Stimulated activated CD4-positive, alpha-beta T cell treated with anti-CD3 and anti-CD28 coated beads, Interleukin-12 subunit alpha, Interleukin-12 subunit beta, amount 100 ng/mL, for 48 hours (primary cell): ENCODE measurements at regions not wholly inside any gene's neighbourhood (a gene's known extent, or its start where the extent isn't known, plus 50 kb on each side); places are given as distances from the start of the nearest gene placed in this dataset.

ENCODE experiments used
- DNase-seq, 3 donors: peaks; one replicate each; pipeline ENCODE4 v3.0.0-alpha.2; 2020; ENCODE audit warnings: low read depth in 2 of 3, low spot score in 1 of 3

DNA sequence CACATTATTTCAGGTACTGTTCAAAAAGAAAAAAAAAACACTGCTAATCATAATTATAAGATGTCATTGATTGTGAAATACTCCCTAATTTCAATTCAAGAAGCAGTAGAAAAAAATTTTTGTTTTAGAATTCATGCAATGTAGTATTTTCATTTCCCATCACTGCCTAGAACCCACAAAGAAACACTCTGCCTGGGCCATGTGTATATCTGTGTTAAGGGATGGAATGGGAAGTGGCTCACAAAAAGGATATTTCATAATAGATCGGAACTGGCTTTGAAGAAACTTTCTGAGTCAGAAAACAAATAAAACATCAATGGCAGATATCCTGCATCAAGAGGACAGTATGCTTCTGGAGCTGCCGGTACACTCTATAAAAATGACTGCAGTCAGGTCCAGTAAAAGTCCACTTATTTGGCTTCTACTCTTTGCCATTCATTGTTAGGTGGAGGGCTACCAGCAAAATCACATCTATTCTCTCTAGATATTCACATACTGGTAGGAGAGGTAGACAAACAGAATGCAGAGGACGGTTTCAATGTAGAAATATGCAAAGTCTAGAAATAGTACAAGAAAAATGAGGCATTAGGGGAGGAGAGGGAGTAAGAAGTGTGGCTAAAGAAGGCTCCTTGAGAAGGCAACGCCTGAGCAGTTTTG, 135.0 kb upstream of the TNFAIP3 start:
- DNase-seq, result no peak

DNA sequence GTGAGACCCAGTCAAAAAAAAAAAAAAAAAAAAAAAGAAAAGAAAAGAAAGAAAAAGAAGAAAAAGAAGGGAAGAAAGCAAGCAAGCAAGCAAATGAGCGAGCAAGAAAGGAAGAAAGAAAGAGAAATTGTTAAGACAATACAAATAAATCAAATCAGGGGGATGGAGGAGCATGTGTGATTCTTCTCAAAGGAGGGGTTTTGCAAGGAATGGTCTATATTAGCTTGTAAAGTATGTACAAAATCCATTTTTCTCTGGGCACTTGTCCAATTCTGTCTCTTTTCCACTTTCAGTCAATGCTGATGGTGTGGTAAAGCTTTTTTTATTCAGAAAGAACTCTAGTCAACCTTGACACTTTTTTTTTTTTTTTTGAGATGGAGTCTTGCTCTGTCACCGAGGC, 133.7 kb upstream of the TNFAIP3 start:
- no peak for DNase-seq

DNA sequence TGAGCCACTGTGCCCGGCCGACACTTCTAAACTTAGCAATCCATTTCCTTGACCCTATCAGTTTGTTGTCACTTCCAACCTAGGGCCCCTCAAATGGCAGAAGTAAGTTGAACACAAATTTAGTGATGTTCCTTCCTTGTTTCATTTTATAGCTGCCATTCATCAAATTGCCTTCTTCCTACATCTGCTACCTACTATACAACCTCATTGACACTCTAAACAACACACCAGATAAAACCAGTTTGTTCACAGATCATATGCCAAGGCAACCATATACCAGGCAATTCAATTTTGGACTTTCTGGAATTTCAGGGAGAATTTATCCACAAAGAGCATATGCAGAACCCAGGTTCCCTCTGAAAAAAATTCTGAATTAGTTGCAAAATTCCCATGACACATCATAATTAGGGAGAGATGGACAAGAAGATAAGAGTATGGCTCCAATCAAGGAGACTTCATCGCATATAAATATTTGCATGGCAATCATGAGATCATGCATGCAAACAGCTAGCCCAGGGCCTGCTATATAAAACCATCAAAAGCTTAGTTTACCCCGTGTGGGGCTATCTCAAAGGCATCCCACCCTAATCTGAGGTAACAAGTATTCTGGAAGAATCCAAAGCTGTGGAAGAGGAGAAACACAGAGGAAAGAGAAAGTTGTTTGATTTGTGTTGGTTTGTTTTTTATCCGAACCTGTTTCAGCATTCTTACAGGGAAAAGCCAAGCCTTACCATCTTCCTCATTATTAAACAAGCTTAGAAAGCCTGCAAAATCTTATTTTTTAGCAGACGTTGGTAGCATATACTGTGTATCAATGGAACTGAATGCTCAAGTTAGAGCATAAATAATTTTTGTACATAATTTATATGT, 132.8 kb upstream of the TNFAIP3 start:
- no peak for DNase-seq

DNA sequence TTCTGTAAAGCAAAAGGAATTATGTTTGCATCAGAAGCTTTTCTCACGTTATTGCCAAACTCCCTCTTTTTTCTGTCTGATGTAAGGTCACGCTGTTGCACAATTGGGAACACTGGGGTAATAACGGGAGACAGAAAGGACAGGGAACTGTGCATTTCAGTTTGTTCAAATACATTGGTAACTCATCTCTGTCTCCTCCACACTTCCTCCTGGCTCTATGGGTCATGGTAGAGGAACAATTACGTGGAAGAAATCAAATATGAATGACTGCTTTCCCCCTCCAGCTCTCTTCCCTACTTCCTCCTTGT, 132.2 kb upstream of the TNFAIP3 start:
- DNase-seq, result no peak

DNA sequence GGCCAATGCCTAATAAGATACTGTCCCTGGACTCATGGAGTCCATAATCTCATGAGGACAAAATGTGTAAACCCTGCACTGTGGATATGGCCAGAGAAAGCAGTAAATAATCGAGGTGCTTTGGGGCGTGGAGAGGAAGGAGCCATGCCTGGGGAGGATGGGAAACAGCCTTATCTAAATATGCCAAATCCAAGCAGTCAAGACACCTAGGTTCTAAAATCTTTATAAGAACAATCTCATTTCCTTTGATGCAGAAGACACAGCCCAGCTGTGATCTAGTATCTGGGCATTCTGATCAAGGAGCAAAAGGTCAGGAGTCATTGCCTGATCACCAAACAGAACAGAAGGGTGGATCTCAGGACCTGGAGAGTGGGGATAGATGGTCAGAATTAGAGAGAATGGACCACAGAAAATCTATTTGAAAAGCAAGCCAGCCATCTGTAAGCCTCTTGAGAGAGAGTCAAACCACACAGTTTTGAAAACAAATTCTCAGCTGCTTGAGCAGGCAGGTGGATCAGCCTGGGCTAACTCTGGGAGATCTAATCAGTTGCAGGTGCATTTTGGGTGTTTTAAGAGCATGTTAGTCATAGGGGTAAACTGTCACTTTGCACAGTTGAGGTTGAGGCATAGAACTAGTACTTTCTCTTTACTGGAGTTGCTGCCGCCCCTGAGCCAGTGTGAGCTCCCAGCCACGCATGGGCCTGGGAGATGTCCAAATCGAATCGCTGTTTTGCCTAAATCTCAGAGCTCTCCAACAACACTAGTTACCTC, 130.8 kb upstream of the TNFAIP3 start:
- DNase-seq, result no peak

DNA sequence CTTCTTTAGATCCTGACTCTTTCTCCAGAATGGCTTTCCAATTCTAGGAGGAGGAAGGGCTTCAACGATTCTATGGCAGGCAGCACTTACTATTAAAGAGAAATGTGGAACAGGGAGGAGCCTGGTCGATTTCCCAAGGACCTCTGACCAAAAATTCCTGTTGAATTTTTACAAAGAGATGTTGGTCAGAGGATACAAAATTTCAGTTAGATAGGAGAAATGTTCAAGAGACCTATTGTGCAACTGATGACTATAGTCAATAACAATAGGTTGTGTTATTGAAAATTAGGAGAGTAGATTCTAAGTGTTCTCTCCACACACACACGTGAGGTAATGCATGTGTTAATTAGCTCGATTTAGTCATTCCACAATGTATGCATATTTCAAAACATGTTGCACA, 130.1 kb upstream of the TNFAIP3 start:
- DNase-seq, result no peak

DNA sequence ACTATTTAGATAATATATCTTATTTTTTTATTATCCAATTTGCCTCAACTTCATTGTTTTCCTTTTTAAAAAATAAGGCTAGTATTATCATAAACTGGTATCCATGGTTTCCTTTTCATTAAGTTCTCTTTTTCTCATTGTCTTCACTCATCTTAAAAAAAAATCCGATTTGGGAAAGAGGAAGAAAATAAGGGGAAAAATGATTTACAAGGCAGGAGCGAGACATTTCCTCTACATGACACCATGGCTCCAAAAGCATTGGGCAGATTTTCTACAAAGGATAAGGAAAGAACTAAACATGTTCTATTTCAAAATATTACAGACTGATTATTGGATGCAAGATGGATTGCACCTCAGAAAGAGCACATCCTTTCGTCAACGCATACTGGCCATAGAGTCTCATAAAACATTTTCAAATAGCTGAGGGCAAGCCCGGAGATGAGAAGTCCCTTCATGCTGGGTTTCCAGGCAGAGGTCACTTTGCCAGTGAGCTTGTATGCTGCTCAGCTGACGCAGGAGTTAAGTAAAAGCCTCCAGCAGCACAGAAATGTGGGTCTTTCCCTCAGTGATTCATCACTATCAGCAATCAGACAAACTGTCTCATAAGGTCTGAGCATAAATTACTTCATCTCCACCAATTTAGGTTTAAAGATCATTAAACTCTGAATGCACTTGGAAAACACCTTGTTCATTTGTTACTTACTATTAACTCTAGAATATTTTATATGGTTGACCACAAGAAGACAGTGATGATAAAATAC, 129.0 kb upstream of the TNFAIP3 start:
- DNase-seq, result no peak

DNA sequence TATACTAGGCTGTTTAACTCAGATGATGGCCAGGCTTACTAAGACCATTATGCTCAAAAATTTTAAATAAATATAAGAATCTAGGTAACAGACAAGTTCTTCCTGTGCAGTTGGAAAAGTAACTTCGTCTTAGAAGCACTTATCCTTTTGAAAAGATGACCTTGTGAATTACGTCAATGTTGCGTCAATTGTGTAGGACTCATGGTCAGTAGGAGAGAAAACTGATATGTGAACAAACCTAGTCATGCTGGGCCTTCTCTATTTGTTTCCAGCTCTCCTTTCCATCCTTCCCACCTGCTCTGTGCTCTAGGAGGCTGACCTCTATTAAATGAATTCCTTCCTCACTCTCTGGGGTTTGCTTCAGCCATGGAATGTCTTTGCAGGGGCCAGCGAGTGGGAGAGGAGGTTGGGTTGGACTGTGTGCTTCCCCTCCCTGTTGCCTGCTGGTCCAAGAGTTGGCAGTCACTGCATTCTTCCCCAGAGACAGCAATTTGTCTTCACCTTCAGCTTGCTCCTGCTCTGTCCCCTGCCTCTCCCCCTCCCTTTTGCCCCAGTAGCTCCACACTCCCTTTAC, 128.0 kb upstream of the TNFAIP3 start:
- DNase-seq, result no peak

DNA sequence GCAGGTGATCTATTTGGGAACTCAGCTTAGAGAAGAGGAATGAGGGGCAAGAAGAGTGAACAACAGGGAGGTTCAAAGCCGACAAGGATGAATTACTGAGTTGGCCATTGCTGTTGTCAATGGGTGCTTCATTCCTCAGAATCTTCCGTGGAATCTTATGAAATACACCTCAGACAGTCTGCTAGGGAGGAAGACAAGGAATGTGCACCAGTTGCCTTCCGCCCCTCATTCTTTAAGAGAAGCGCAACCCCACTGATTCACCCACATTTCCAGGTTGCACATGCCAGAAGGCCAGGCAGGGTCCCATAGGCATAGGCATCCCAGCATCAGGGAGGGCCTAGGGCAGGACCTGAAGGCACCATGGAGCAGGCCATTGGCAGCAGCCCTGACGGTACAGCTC, 127.5 kb upstream of the TNFAIP3 start:
- DNase-seq, result no peak

DNA sequence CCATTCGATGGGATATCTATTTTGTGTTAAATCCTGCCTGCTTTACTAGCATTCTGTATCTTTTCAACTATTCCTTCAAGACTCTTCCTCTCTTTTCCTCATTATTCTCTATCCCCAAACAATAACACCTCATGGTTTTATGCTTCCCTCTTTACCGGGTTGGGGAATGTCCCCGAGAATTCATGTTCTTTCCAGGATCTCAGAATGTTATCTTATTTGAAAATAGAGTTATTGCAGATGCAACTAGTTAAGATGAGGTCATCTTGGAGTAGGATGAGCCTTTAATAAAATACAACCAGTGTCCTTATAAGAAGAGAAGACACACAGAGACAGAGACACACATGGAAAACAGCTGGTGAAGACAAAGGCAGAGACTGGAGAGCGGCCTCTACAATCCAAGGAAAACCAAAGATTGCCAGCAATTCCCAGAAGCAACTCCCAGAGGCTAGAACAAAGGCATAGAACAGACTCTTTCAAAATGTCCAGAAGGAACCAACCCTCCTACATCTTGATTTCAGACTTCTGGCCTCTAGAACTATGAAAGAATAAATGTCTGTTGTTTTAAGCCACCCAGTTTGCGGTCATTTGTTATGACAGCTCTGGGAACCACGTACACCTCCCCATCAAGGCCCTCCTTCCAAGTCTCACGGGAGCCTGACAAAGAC, 126.8 kb upstream of the TNFAIP3 start:
- no peak for DNase-seq

DNA sequence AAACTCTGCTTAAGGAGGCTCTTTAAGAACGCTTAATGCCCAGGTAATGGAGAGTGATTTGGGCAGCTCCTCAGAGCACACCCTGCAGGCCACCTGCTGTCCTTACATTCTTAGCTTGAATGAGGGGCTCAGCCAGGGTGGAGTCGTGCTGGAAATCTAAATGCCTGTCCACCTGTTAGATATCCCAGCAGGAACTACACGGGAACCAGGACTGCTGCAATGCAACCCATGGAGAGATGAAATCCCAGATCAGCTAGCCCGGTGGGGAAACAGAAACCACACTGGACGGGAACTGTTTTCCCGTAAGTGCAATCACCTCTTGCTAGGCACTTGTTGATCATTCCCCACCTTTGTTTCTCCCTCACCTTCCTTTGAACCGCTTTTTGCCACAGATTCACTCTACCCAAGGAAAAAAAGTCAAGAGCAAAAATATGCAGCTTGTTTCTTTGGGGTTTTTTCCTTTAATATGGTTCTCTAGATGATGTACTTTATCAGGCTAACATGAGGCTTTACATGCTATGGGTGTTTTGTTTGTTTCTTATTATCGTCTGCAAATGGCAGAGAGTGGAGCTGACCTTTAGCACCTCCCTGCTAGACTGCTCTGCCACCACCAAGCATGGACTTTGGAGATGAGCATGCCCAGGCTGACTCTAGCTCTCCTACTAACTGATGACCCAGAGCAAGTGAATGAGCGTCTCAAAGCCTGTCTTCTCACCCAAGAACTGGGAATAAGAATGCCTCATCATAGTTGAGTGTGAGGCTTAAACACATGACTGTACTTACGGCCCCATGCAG, 125.9 kb upstream of the TNFAIP3 start:
- no peak for DNase-seq

DNA sequence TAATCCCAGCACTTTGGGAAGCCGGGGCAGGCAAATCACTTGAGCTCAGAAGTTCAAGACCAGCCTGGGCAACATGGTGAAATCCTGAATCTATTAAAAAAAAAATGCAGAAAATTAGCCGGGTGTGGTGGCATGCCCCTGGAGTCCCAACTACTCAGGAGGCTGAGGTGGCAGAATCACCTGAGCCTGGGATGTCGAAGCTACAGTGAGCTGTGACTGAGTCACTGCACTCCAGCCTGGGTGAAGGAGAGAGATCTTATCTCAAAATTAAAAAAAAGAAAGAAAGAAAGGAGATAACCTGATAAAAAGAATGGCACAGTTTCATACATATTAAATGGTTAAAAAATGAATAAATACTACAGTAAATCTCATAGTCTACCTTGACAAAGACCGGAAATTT, 123.6 kb upstream of the TNFAIP3 start:
- DNase-seq, result no peak

DNA sequence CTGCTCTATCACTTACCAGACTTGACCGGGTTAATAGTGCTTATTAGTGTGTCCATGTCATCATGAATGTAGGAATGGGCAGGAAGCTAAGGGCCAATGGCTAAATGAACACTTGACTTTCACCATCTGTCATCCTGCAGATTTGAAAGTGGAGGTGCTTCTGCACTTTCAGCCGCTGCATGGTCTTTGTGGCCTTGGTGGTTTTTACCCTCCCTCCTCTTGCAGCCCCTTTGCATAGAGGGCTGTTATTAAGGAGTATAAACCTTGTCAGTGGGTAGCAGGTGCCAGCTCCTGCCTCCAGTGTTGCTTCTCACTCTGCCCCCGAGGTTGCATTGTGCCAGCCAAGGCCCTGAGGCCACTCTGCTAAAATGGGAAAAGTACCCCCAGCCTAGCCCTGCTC, 122.2 kb upstream of the TNFAIP3 start:
- no peak for DNase-seq

DNA sequence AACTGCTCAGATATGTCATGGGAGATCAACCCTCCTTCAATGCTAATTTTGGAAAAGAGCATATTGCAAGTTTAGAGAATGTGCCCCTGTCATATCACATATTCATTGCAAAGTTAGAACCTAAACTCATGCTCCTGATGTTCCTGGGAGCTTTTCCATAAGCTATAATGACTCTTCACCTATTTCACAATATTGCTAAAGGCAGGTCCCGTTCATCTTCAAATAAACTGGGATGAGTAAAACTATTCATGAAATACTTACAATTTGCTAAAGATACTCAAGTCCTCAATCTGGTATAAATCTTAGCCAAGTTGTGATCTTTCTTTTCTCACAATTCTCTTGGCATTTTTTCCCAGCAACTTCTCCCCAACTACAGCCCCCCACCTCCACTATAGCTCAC, 121.7 kb upstream of the TNFAIP3 start:
- no peak for DNase-seq

DNA sequence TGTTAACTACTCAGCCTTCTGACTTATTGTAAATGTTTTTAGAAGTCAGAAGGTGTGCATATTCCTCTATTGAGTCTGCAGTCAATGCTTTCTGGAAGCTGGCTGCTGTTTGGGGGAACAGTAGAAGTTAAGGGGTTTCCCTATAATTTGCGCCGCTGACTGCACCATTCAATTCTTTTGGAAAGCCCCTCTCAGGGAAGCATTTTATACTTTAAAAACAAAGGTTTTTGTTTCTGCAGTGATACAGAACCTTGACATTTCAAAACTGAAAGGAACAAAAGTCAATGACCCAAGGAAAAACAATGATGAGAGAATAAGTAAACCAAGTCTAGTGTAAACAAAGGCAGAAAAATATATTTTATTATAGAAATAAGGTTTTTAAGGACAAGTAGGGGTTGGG, 120.8 kb upstream of the TNFAIP3 start:
- DNase-seq, result no peak

DNA sequence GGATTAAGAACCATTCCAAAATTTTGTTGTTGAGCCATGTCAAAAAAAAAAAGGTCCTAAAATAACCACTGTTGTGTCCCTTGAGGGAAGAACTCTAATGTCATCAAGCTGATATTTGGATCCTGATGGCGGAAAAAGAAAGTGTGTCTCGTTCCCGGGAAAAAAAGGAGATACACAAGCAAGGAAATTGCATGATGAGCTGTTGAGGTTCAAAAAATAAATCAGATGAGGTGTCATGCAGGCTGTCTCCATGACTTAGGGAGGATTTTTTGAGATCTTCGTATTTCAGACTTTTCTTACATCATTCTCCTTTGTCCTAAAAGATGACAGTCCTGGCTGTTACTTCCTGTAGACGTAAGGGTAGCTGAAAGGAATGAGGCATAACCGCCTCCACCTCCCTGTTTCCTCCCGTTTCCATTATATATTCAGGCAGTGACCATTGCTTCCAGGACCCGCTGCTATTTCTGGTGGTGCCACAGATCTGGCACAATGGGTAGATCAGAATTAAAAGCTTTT, 117.3 kb upstream of the TNFAIP3 start:
- no peak for DNase-seq

DNA sequence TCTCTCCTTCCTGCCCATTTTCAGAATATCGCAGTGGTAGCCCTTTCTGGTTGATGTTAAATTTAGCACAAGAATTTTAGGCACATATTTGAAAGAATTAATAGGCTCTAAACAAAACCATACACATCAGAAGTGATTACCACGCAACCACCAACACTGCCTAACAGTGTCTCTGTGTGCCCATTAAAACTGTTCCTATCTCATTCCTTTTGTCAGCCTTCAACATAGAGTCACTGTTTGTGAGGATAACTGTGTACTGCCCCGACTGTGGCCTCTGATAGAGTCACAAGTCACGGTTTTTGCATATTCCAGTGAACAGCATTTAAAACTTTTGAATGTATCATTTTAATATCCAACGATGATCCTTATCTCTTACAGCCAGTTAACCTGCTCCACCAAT, 116.8 kb upstream of the TNFAIP3 start:
- no peak for DNase-seq

DNA sequence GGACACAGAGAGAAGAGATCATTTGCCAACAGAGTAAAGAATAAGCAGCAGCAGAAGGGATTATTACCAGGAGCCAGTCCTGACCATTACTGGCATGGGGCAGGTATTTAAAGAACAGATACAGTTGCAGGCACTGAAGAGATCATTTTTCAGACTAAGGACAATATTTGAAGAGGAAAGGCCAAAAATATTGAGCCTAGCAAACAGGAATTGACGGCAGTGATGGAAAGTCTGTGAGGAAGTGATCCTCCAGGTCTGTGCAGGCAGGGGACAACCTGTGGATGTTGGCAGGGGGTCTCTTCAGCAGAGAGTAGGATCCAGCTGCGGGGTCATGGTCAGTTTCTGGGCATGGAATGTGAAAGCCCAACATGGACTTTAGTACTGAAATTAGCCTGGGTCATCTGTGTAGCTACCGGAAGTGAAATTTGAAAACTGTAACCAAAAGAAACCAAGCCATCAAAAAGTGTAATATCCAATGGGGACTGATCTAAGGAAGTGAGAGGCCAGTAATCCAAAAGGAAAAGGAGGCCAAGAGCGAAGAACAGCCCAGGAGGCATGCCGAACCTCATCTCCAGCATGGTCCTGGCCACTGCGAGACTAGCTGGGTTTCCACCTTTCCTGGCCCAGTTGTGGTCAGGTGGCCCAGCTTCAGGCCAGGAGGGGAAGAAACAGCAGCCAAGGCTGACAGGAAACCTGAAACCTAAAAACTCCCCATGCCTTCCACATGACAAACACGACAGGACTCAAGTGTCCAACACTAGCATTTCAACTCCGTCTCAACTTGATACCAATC, 115.1 kb upstream of the TNFAIP3 start:
- no peak for DNase-seq

DNA sequence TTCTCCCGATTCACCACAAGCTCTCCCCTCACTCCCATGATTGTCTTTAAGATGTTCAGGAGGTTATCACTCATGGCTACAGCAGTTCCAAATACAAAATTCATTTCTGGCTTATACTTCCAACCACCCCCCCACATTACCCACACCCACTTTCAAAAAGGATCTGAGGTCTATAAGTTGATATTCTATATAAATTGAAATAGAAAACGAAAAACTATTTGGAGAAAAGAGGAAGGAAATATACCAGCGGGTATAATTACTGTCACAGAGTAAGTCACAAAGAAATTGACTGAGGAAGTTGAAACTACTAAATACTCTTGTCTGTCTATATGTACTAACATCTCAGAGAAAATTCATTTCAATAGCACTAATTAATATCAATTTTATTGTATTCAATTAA, 112.7 kb upstream of the TNFAIP3 start:
- no peak for DNase-seq
